ENCODE measurements at regions not wholly inside any gene's neighbourhood (a gene's known extent, or its start where the extent isn't known, plus 50 kb on each side); places are given as distances from the start of the nearest gene placed in this dataset.

DNA sequence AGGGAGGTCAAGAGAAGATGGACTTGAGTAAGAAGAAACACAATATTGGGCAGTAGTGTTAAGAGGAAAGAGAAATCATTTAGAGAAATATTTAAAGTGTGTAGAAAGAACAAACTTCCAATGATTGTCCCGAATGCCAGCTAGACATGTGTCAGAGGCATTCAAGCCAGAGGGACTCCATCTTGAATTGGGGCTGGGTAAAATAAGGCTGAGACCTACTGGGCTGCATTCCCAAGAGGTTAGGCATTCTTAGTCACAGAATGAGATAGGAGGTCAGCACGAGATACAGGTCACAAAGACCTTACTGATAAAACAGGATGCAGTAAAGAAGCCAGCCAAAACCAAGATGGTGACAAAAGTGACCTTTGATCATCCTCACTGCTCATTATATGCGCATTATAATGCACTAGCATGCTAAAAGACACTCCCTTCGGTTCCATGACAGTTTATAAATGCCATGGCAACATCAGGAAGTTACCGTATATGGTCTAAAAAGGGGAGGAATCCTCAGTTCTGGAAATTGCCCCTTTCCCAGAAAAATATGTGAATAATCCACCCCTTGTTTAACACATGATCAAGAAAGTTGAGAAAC is 127.0 kb upstream of the IPO5 start:
- Histone ChIP-seq H4K20me1 (ENCODE audit: insufficient read depth, low read length) (no peaks in the 10 kb centered on the region), H3K36me3 (replicated peaks in 1 of 2; ENCODE audit: control insufficient read depth in 1 of 2, insufficient read depth in 2 of 2, low read length in 2 of 2) (no peaks in the 10 kb centered on the region), H3K27ac (ENCODE audit: extremely low read length, insufficient read depth, low read length) (no peak overlapping the region), H3K9ac (ENCODE audit: insufficient read depth, low read depth, low read length) (no peak overlapping the region), H3K4me3 (replicated peaks in 1 of 3; ENCODE audit: insufficient read depth in 1 of 3, low read depth in 2 of 3, low read length in 3 of 3) (no peak overlapping the region), H3K4me1 (ENCODE audit: insufficient read depth, low read length) (no peaks in the 10 kb centered on the region), H3K27me3 (ENCODE audit: control insufficient read depth in 1 of 2, insufficient read depth in 2 of 2, low read length in 2 of 2) (no peaks in the 10 kb centered on the region; a peak in 1 of 5 replicates), H3K9me3 (ENCODE audit: low read length) (no peaks in the 10 kb centered on the region), H2AFZ (ENCODE audit: low read length) (no peak overlapping the region), H3K79me2 (ENCODE audit: insufficient read depth, low read length) (no peaks in the 10 kb centered on the region), H3K4me2 (ENCODE audit: low read depth, low read length) (no peak overlapping the region)
- no peak for ATAC-seq
- TF ChIP-seq HNF4G (IDR thresholded peaks at IDR 0.05; ENCODE audit: borderline replicate concordance, low read depth, low read length) (no peak), HNF4G (CRISPR knock-in tag; IDR thresholded peaks at IDR 0.05; ENCODE audit: borderline replicate concordance, low read depth) (no peak), ZNF562 (CRISPR knock-in tag; IDR thresholded peaks at IDR 0.05; ENCODE audit: borderline replicate concordance) (no peak), DNMT1 (CRISPR knock-in tag; IDR thresholded peaks at IDR 0.05) (no peak), SOX6 (IDR thresholded peaks at IDR 0.05) (no peak), SOX6 (CRISPR knock-in tag; IDR thresholded peaks at IDR 0.05) (no peak)
- TF ChIP-seq, protein P1, sequence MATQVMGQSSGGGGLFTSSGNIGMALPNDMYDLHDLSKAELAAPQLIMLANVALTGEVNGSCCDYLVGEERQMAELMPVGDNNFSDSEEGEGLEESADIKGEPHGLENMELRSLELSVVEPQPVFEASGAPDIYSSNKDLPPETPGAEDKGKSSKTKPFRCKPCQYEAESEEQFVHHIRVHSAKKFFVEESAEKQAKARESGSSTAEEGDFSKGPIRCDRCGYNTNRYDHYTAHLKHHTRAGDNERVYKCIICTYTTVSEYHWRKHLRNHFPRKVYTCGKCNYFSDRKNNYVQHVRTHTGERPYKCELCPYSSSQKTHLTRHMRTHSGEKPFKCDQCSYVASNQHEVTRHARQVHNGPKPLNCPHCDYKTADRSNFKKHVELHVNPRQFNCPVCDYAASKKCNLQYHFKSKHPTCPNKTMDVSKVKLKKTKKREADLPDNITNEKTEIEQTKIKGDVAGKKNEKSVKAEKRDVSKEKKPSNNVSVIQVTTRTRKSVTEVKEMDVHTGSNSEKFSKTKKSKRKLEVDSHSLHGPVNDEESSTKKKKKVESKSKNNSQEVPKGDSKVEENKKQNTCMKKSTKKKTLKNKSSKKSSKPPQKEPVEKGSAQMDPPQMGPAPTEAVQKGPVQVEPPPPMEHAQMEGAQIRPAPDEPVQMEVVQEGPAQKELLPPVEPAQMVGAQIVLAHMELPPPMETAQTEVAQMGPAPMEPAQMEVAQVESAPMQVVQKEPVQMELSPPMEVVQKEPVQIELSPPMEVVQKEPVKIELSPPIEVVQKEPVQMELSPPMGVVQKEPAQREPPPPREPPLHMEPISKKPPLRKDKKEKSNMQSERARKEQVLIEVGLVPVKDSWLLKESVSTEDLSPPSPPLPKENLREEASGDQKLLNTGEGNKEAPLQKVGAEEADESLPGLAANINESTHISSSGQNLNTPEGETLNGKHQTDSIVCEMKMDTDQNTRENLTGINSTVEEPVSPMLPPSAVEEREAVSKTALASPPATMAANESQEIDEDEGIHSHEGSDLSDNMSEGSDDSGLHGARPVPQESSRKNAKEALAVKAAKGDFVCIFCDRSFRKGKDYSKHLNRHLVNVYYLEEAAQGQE (IDR thresholded peaks at IDR 0.05; ENCODE audit: borderline replicate concordance in 1 of 2, low read depth in 1 of 2, low read length in 2 of 2) = no peak
- ChIA-PET CTCF (ENCODE audit: low intra/inter-chr PET ratio, low total read pairs) (no interaction called here), POLR2A (no interaction called here)
- BruUV-seq (replicated peaks) = no TSS peak
- no peak for DNase-seq (ENCODE audit: low spot score)
- intact Hi-C loops (cut with micrococcal nuclease; ENCODE audit: unreplicated experiment) (no loop called here), in situ Hi-C loops (cut with HindIII; ENCODE audit: extremely low pct_ligation_motif_present, low pct_unique_long_range_greater_than_20kb) (no loop called here)
- WGBS (ENCODE audit: low lambda C conversion rate) = 21% methylated on average over 5 of the region's 5 CpGs
- no peak for FAIRE-seq
